HepG2 (cell line): ENCODE measurements at regions not wholly inside any gene's neighbourhood (a gene's known extent, or its start where the extent isn't known, plus 50 kb on each side); places are given as distances from the start of the nearest gene placed in this dataset.

Experiments
- ARID5B ChIP-seq: IDR thresholded peaks from 2 replicates; pipeline ENCODE4 v1.4.0; 2020; ENCODE audit warnings: mild to moderate bottlenecking, missing genetic modification reagents
- CCDC6 ChIP-seq: sonication (generic); formaldehyde crosslinking; IDR thresholded peaks from 2 replicates; pipeline ENCODE4 v1.8.1; 2022; ENCODE audit warnings: mild to moderate bottlenecking, missing genetic modification reagents, moderate library complexity
- CHD2 ChIP-seq: IDR thresholded peaks from 2 replicates; pipeline ENCODE4 v1.6.1; 2011; ENCODE audit warnings: low read depth, low read length, improper control_type of control experiment
- E2F5 ChIP-seq: sonication (generic); formaldehyde crosslinking; conservative IDR thresholded peaks from 2 replicates; pipeline ENCODE4 v1.4.0; 2020; ENCODE audit warnings: missing genetic modification reagents
- GPN1 ChIP-seq: sonication (generic); formaldehyde crosslinking; IDR thresholded peaks from 2 replicates; pipeline ENCODE4 v1.5.1; 2020; ENCODE audit warnings: missing genetic modification reagents, borderline replicate concordance
- HINFP ChIP-seq: sonication (generic); formaldehyde crosslinking; IDR thresholded peaks from 2 replicates; pipeline ENCODE4 v1.4.0; 2020; ENCODE audit warnings: low read depth, mild to moderate bottlenecking, missing genetic modification reagents
- HOXD1 ChIP-seq: sonication (generic); formaldehyde crosslinking; IDR thresholded peaks from 2 replicates; pipeline ENCODE4 v1.5.0; 2020; ENCODE audit warnings: missing genetic modification reagents
- KDM3A ChIP-seq: IDR thresholded peaks from 2 replicates; pipeline ENCODE4 v1.6.1; 2018; ENCODE audit warnings: low read depth, missing compliant biosample characterization
- MAFK ChIP-seq, 2 experiments: IDR thresholded peaks in 1 of 2; conservative IDR thresholded peaks in 1 of 2; 2 replicates each; pipeline ENCODE4 v1.6.1; 2011; ENCODE audit warnings: improper control_type of control experiment in 2 of 2, low read length in 2 of 2
- MTF1 ChIP-seq: sonication (generic); formaldehyde crosslinking; IDR thresholded peaks from 2 replicates; pipeline ENCODE4 v1.5.0; 2020; ENCODE audit warnings: missing genetic modification reagents
- NR2C2 ChIP-seq: sonication (generic); formaldehyde crosslinking; IDR thresholded peaks from 2 replicates; pipeline ENCODE4 v1.4.0; 2020; ENCODE audit warnings: missing genetic modification reagents, mild to moderate bottlenecking, moderate library complexity, borderline replicate concordance
- RXRB ChIP-seq: IDR thresholded peaks from 2 replicates; pipeline ENCODE4 v1.6.1; 2016; ENCODE audit warnings: borderline replicate concordance, missing genetic modification reagents, missing compliant biosample characterization
- SOX13 ChIP-seq, 3 experiments: fragments of 450-650 bp in 1 of 3; sonication (generic) in 1 of 3; formaldehyde crosslinking in 1 of 3; IDR thresholded peaks in 2 of 3; conservative IDR thresholded peaks in 1 of 3; 2 replicates each; pipeline versions ENCODE4 v1.5.0 to v1.6.1; 2016 to 2020; ENCODE audit warnings: antibody characterized with exemption in 1 of 3, mild to moderate bottlenecking in 1 of 3, missing compliant biosample characterization in 1 of 3, missing genetic modification reagents in 1 of 3, moderate library complexity in 1 of 3
- TCF7L2 ChIP-seq: IDR thresholded peaks from 2 replicates; pipeline ENCODE4 v1.6.1; 2011; ENCODE audit warnings: mild to moderate bottlenecking, low read depth, low read length, moderate library complexity
- ZFP82 ChIP-seq: sonication (generic); formaldehyde crosslinking; IDR thresholded peaks from 2 replicates; pipeline ENCODE4 v1.5.1; 2020; ENCODE audit warnings: mild to moderate bottlenecking, missing genetic modification reagents, borderline replicate concordance
- ZNF331 ChIP-seq: sonication (generic); formaldehyde crosslinking; IDR thresholded peaks from 2 replicates; pipeline ENCODE4 v1.4.0; 2020; ENCODE audit warnings: missing genetic modification reagents
- ZNF430 ChIP-seq: sonication (generic); formaldehyde crosslinking; IDR thresholded peaks from 2 replicates; pipeline ENCODE4 v1.9.0; 2021; ENCODE audit warnings: mild to moderate bottlenecking, missing genetic modification reagents
- ZNF441 ChIP-seq: sonication (generic); formaldehyde crosslinking; IDR thresholded peaks from 2 replicates; pipeline ENCODE4 v1.7.0; 2021; ENCODE audit warnings: missing genetic modification reagents, borderline replicate concordance
- ZNF460 ChIP-seq: sonication (generic); formaldehyde crosslinking; IDR thresholded peaks from 2 replicates; pipeline ENCODE4 v1.5.1; 2020; ENCODE audit warnings: missing genetic modification reagents, mild to moderate bottlenecking, borderline replicate concordance
- ZNF496 ChIP-seq: sonication (generic); formaldehyde crosslinking; IDR thresholded peaks from 2 replicates; pipeline ENCODE4 v1.8.1; 2023; ENCODE audit warnings: mild to moderate bottlenecking, moderate library complexity, missing genetic modification reagents; ENCODE audit not compliant: insufficient replicate concordance
- ZSCAN22 ChIP-seq: sonication (generic); formaldehyde crosslinking; IDR thresholded peaks from 2 replicates; pipeline ENCODE4 v1.4.0; 2020; ENCODE audit warnings: mild to moderate bottlenecking, missing genetic modification reagents
- ZUFSP ChIP-seq: sonication (generic); formaldehyde crosslinking; IDR thresholded peaks from 2 replicates; pipeline ENCODE4 v1.9.0; 2021; ENCODE audit warnings: missing genetic modification reagents, mild to moderate bottlenecking, borderline replicate concordance

- TF ChIP-seq ARID5B (CRISPR knock-in tag) (peak; percentile 89), HINFP (CRISPR knock-in tag) (no peak), SOX13 (IDR thresholded peaks at IDR 0.05) (no peak), SOX13 (CRISPR knock-in tag; conservative IDR thresholded peaks at IDR 0.05 in 1 of 2, IDR thresholded peaks at IDR 0.05 in 1 of 2) (peak in 1 of 2 experiments; percentile 62; a peak in 1 of 4 replicates), MAFK (conservative IDR thresholded peaks at IDR 0.05 in 1 of 2, IDR thresholded peaks at IDR 0.05 in 1 of 2; ENCODE audit: low read length in 2 of 2) (no peak), TCF7L2 (no peak), ZSCAN22 (CRISPR knock-in tag) (no peak), ZNF496 (CRISPR knock-in tag) (no peak), NR2C2 (peak; percentile 27; the same call in 1 of the 2 replicates), MTF1 (CRISPR knock-in tag) (no peak), E2F5 (CRISPR knock-in tag) (no peak), GPN1 (CRISPR knock-in tag) (no peak), HOXD1 (CRISPR knock-in tag) (no peak), ZUFSP (CRISPR knock-in tag) (no peak), CCDC6 (CRISPR knock-in tag) (no peak), ZNF430 (CRISPR knock-in tag) (no peak), ZNF460 (no peak), ZFP82 (no peak), ZNF441 (CRISPR knock-in tag) (no peak), RXRB (CRISPR knock-in tag) (peak; percentile 95), ZNF331 (CRISPR knock-in tag) (peak; percentile 51; the same call in 1 of the 2 replicates), KDM3A (CRISPR knock-in tag) (no peak), CHD2 (no peak)
Measured at GRCh38 chr2:139259422-139260051, 479.3 kb upstream of the NXPH2 start (continued).
